ENCODE measurements at regions not wholly inside any gene's neighbourhood (a gene's known extent, or its start where the extent isn't known, plus 50 kb on each side); places are given as distances from the start of the nearest gene placed in this dataset.
"Not testable (repeated sequence)": the region's sequence is repeated elsewhere in the genome, so short reads cannot be mapped to it uniquely, and the experiment has no call there.

GRCh38 chr15:79652972-79653371, 220.8 kb downstream of the MINAR1 start:
- in situ Hi-C loops (cut with HindIII; ENCODE audit: low sequenced_read_pairs) = not testable (repeated sequence)

DNA sequence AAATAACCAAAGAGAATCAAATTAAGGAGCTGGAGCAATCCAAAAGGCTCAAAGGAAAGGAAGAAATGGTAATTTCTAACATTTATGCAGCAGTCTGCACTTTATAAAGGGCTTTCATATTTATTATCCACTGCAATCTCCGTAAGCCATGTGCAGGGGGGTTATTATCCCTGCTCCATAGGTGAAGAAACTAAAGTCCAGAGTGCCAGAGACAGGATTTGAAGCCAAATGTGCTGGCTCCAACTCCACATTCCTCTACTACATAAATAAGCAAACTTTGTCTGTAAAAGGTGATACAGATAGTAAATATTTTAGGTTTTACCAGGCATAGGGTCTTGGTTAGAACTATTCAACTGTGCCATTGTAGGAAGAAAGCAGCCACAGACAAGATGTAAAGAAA, 221.4 kb downstream of the MINAR1 start:
- in situ Hi-C loops (cut with HindIII; ENCODE audit: low sequenced_read_pairs) = no loop called here

GRCh38 chr15:79656151-79657000, 224.2 kb downstream of the MINAR1 start:
- in situ Hi-C loops (cut with HindIII; ENCODE audit: low sequenced_read_pairs) = no loop called here

DNA sequence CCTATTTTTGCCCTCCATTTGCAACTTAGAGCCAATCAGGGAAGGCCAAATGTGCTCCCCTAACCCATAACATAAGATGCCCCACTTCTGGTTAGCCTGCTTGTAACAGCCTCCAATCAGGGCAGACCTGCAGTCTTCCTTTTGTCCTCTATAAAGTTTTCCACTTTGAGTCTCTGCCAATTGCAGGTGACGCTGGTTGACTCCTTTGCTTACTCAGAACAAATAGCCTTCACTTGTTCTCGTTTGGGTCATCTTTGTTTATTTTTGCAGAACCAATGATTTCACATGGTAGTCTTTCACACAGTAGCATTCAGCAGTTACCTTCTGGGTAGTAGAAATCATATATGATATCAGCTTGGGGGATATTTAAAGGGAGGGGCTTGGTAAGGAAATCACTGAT, 225.6 kb downstream of the MINAR1 start:
- in situ Hi-C loops (cut with HindIII; ENCODE audit: low sequenced_read_pairs) = no loop called here

DNA sequence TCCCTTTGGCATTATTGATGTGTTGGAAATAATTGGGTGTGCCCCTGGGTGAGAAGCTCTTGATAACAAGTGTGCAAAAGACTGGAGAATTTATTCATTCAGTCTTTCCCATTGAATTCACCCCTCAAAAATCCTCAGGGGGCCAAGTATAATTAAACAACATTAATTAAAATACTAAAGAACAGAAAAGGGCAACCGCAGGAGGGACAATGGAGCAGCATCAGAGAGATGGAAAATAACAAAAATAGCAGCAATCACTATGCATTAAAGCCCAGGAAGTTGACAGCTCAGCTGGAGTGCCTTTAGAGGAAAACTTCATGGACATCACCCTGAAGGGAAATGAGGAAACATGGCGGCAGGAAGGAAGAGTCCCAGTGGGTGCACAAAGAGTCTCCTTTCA, 227.6 kb downstream of the MINAR1 start:
- in situ Hi-C loops (cut with HindIII; ENCODE audit: low sequenced_read_pairs) = no loop called here

GRCh38 chr15:79661411-79661810, 229.3 kb downstream of the MINAR1 start:
- in situ Hi-C loops (cut with HindIII; ENCODE audit: low sequenced_read_pairs) = no loop called here

DNA sequence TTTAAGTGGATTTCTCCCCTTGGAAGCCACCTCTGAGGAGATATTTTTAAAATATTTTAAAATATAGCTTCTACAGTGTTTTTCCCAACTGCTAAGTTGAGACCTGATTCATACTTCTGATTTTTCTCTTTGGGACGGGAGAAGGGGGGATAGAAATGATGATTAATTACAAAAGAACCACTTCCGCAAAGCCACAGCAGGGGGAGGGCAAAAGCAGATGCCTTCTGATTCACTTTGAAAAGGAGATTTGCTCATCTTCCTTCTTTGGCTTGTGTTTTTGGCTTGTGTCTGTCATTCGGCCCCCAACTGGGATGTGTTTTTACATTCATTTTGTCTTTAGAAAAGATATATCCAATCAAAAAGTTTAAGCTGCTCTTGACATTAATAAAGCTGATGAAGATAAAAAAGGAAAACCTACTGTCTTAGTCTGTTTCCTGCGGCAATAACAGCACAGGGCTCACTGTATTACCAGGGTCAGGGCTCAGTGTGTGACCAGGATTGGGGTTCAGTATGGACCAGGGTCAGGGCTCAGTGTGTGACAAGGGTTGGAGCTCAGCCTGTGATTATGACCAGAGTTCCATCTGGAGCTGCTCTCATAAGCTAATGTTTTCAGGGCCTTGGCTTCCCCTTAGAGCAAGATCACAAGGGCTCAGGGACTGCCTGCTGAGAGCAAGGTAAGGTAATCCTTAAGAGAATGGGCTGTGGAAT, 223.2 kb downstream of the MTHFS start:
- in situ Hi-C loops (cut with HindIII; ENCODE audit: low sequenced_read_pairs) = loop anchor here (5.0 kb wide), 1 partner anchor 56 kb away; no protein-coding TSS in a partner anchor

DNA sequence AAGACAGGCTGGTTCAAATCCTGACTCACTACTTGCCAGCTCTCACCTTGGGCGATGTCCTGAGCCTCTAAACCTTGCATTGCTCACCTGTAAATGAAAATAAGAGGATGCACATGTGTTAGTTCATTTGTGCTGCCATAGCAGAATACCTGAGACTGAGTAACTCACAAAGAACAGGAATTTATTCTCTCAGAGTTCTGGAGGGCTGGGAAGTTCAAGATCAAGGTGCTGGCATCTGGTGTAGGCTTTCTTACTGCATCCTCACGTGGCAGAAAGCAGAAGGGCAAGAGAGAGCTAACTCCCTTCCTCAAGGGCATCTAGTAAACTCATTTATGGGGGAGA, 222.7 kb downstream of the MTHFS start:
- in situ Hi-C loops (cut with HindIII; ENCODE audit: low sequenced_read_pairs) = loop anchor here (5.0 kb wide), 1 partner anchor 57 kb away; no protein-coding TSS in a partner anchor

- in situ Hi-C loops (cut with HindIII; ENCODE audit: low sequenced_read_pairs) = no loop called here
These were observed 220.8 kb downstream of the MTHFS start for GRCh38 chr15:79675982-79676381.

GRCh38 chr15:79676621-79677020, 220.2 kb downstream of the MTHFS start:
- in situ Hi-C loops (cut with HindIII; ENCODE audit: low sequenced_read_pairs) = no loop called here

DNA sequence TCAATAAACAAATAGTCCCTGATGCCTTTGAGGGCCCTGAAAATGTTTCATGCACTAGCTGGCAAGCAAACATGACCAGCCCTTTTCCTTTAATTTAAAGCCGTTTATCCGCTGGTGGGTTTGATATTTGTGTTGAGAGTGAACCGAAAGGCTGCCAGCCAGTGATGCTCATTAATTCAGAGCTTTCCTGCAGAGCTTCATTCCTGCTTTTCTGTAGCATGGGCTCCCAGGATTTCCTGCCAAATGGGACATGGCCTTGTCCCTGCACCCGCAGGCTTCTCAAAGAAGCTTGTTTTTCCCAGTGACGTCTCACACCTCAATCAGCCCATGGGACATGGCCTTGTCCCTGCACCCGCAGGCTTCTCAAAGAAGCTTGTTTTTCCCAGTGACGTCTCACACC, 219.6 kb downstream of the MTHFS start:
- in situ Hi-C loops (cut with HindIII; ENCODE audit: low sequenced_read_pairs) = no loop called here

DNA sequence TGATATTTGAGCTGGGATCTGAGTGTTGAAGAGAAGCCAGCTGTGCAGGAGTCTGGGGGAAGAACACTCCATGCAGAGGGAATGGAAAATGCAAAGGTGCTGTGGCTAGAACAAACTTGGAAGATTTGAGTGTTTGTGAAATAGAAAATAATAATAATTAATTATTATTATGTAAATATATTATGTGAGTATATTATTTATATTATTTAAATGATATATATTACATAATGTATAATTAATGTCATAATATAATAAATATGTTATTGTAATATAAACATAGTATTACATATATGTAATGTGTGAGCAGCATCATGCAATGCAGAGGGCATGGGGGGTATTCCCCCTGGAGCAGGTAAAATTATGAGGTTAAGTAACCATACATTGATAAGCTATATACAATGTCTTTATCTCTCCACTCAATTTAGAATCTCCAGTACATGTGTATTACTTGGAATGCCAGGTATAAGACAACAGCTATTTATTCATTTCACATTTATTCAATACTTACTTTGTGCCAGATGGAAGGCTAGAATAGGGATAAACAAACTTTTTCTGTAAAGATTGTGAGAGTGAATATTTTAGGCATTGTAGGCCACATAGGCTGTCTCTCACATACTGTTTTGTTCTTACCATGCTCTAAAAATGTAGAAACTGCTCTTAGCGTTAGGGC, 218.6 kb downstream of the MTHFS start:
- in situ Hi-C loops (cut with HindIII; ENCODE audit: low sequenced_read_pairs) = no loop called here

- in situ Hi-C loops (cut with HindIII; ENCODE audit: low sequenced_read_pairs) = no loop called here
These were observed 216.1 kb downstream of the MTHFS start for GRCh38 chr15:79680720-79681119.

DNA sequence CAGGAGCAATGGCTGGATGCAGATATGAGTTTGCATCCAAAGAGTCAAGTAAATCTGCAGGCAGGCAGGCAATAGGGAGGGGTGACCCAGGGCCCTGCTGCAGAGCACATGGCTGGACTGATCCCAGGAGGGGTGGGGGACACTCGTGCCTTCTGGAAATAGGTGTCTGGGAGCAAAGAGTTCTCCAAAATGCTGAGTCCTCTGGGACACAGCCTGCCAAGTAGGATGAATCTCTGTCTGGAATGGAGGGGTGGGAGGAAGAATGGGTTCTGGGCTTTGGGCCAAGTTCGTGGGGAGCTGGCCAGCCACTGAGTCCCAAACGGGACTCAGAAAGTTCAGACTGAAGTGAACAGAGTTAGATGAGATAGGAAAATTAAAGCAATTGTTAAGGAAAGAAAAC, 214.5 kb downstream of the MTHFS start:
- in situ Hi-C loops (cut with HindIII; ENCODE audit: low sequenced_read_pairs) = no loop called here

DNA sequence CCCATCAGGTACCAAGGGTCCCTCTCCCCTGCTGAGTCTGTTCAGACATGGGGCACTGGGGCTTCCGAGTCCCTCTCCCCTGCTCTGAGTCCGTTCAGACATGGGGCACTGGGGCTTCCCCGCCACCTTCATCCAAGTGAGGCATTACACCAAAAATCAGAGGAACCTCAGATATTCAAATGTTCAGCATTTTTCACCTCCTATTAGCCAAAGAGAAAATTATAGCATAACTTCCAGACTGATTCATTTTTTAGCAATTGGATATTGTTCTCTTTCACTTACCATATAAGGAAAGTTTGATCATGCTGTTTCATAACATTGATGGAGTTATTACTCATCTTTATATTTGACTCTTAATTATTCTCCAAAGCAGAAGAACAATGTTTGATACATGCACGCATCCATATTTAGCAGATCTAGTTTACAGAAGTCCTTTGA, 213.9 kb downstream of the MTHFS start:
- in situ Hi-C loops (cut with HindIII; ENCODE audit: low sequenced_read_pairs) = no loop called here

DNA sequence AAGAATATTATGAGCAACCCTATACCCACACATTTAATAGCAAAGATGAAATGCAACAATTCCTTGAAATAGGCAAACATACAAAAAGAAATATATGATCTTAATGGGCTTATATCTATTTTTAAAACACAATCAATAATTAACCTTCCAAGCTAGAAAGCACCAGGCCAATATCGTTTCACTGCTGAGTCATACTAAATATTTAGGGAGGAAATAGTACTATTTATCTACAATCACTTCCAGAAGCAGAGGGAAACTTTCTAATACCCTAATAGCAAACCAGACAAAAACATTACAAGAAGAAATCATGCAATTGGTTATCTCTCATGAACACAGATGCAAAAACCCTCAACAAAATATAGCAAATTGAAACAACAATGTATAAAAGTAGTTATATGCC, 207.8 kb downstream of the MTHFS start:
- in situ Hi-C loops (cut with HindIII; ENCODE audit: low sequenced_read_pairs) = no loop called here

- in situ Hi-C loops (cut with HindIII; ENCODE audit: low sequenced_read_pairs) = no loop called here
These were observed 195.8 kb downstream of the MTHFS start for GRCh38 chr15:79700951-79701480.

DNA sequence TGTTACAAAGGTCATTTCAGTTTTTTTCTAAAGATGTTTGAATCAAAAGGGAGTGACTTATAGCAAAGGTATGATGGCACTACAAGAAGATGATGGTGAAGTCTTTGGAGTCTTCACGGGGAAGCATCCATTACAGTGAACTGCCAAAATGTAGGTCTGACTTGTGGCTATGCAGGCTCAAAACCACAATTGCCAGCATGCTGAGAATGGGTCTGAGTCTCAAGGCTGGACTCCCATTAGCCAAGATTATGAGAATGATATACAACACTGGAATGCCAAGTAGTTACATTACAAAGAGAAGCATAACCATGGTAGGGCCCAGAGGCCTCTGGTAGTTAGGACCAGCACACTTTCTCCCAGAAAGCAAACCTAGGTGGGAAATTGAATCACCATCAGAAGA, 194.2 kb downstream of the MTHFS start:
- in situ Hi-C loops (cut with HindIII; ENCODE audit: low sequenced_read_pairs) = no loop called here

- in situ Hi-C loops (cut with HindIII; ENCODE audit: low sequenced_read_pairs) = no loop called here
These were observed 175.6 kb downstream of the MTHFS start for GRCh38 chr15:79721256-79721655.

GRCh38 chr15:79724312-79724711, 172.5 kb downstream of the MTHFS start:
- in situ Hi-C loops (cut with HindIII; ENCODE audit: low sequenced_read_pairs) = no loop called here

DNA sequence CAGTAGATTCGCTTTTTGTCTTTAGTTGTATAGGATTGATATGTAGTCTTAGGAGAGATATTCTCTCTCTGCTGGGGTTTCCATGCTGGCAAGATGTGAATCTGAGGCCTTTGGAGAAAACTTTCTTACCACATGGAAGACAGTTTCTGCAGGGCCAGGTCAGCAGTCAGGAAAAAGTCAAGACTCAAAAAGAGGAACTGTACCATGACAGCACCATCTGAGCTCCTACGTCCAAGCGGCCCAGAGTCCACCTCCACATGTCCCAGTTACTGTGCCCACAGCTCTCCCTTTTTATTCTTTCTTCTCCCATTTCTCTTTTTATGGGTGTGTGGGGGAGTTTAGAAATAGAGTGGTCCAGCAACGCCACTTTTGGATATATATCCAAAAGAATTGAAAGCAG, 172.0 kb downstream of the MTHFS start:
- in situ Hi-C loops (cut with HindIII; ENCODE audit: low sequenced_read_pairs) = no loop called here
